ENCODE measurements at regions not wholly inside any gene's neighbourhood (a gene's known extent, or its start where the extent isn't known, plus 50 kb on each side); places are given as distances from the start of the nearest gene placed in this dataset.
"Not testable (repeated sequence)": the region's sequence is repeated elsewhere in the genome, so short reads cannot be mapped to it uniquely, and the experiment has no call there.

DNA sequence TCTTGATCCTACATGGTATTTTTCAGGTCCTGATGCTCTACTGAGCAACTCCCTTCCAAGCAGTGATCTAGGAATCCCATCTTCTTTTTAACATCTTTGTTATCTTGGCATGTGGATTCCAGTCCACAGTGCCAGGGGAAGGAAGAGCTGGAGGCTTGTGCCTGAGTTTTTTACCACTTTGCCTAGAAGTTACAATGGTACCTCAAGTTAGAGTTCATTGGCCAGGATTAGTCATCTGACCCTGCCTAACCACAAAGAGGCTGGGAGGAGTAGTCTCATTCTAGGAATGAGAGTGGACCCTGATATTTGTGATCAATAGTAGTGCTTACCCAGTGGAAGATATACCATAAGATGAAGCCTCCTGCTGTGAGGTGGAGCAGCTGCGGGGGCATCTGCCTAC, 109.3 kb downstream of the ADCYAP1 start:
- DNase-seq = no peak
- Mint-ChIP-seq H3K4me1 (ENCODE audit: low read depth) (no peaks in the 10 kb centered on the region), H3K4me3 (no peak overlapping the region), H3K27me3 (ENCODE audit: low read depth) (peaks cover 7% of the 10 kb centered on the region), H3K9me3 (no peaks in the 10 kb centered on the region), H3K36me3 (ENCODE audit: insufficient read depth) (no peaks in the 10 kb centered on the region)
- no peak for ATAC-seq

DNA sequence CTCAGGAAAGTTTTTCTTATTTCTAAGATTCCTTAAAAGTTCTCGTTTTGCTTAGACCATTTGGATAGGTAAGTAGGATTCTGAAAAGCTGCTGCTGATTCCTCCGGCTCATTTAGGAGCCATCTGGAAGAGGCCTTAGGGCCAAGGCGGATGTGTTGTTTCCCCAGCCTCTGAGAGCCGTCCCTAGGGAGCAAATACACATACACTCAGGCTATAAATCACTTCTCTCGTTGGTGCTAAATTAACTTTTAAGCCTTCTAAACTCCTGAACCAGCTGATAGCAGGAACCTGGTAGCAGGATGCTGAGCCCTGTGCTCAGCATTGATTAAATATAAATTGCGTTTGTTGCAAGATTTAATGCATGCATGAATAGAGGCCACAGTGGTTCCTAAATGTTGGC, 109.8 kb downstream of the ADCYAP1 start:
- no peak overlapping the region for H3K4me3 Mint-ChIP-seq
- no peaks in the 10 kb centered on the region for H3K36me3 Mint-ChIP-seq (ENCODE audit: insufficient read depth)
- DNase-seq = no peak
- no peaks in the 10 kb centered on the region for H3K9me3 Mint-ChIP-seq
- no peak for ATAC-seq
- no peaks in the 10 kb centered on the region for H3K4me1 Mint-ChIP-seq (ENCODE audit: low read depth)
- peaks cover 7% of the 10 kb centered on the region for H3K27me3 Mint-ChIP-seq (ENCODE audit: low read depth)

DNA sequence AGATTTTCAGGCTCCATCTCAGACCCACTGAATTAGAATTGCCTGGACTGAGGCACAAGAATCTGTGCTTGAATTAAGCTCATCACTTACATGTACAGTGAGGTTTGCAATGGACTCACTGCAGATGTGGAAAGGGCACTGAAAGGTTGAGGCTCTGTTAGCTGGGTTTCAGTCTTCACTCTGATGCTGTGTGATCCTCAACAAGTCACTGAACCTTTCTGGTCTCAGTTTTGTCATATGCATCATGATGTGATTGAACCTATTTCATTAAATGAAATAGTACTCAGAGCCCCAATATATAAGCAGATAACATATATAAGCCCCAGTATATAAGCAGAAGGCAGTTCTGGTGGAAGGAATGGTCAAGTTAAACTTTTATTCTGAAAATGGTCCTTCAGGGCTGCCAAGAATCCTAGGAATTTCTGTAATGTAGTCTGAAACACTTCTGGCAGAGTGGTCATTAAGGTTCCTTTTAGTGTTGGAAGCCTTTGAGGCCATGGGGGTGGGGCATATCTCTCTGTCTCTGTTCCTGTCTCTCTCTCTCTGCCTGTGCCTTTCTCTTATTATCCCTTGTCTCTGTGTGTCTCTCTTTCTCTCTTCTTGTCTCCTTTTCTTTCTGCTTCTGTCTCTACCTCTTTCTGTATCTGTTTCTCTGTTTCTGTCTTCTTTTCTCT, 110.4 kb downstream of the ADCYAP1 start:
- Mint-ChIP-seq H3K36me3 (ENCODE audit: insufficient read depth) (no peaks in the 10 kb centered on the region), H3K27me3 (ENCODE audit: low read depth) (peaks cover 7% of the 10 kb centered on the region), H3K4me3 (no peak overlapping the region), H3K9me3 (no peaks in the 10 kb centered on the region), H3K4me1 (ENCODE audit: low read depth) (no peaks in the 10 kb centered on the region)
- no peak for DNase-seq
- ATAC-seq = no peak

DNA sequence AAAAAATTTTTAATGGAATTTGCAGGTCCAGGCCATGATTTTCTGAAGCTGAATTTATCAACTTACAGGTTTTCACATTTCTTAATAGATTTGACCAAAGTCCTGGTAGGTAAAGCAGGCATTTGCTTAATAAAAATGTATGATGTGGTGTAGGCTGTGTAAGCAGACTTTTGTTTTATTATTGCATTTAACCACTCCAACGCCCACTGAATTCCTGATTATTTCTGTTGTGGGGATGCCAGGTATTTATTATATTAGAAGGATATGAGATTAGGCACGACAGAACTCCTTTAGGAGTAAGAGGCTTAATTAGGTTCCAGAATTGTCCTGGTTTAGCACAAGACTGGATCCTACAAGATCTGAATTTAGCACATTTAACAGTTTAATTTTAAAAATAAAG, 111.1 kb downstream of the ADCYAP1 start:
- Mint-ChIP-seq H3K4me3 (no peak overlapping the region), H3K9me3 (no peaks in the 10 kb centered on the region), H3K36me3 (ENCODE audit: insufficient read depth) (no peaks in the 10 kb centered on the region), H3K27me3 (ENCODE audit: low read depth) (peaks cover 7% of the 10 kb centered on the region), H3K4me1 (ENCODE audit: low read depth) (no peaks in the 10 kb centered on the region)
- ATAC-seq (no peak), DNase-seq (no peak)

DNA sequence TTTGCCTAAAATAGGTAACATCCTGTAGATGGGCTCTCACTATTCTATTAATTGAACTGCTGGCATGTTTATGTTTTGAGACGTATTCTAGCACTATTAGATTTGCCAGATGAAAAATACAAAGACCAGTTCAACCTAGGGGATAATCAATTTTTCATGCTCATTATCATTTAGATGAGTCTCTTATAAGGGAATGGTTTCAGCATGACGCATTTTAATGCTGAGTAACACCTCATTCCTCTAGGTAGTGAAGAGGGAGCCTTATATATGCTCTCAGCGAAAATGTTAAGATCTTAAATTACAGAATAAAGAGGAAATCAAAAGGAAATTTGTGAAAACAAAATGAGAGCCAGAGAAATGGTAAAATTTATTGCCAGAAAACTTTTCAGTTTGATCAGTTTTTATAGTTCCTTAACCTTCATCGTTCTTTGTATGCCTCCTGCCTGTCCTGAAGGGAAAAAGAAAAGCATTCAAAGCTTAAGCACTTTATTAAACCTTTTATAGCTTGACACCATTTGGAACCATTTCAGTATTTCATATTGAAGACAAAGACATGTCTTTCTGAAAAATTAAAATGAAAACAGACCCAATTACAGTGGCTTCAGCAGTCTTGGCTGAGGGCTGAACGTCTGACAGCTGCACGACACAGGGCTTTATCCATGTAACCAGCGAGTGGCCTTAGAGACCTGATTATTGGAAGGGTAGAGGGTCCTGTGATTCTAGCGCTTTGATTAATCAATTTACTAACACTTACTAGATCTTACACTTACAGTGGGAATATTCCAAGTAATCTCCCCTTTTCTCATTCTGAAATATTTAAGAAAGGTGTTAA, 112.8 kb downstream of the ADCYAP1 start:
- H3K36me3 Mint-ChIP-seq (ENCODE audit: insufficient read depth) = no peaks in the 10 kb centered on the region
- no peaks in the 10 kb centered on the region for H3K9me3 Mint-ChIP-seq
- no peak overlapping the region for H3K4me3 Mint-ChIP-seq
- H3K4me1 Mint-ChIP-seq (ENCODE audit: low read depth) = no peaks in the 10 kb centered on the region
- DNase-seq (no peak), ATAC-seq (no peak)
- peaks cover 7% of the 10 kb centered on the region for H3K27me3 Mint-ChIP-seq (ENCODE audit: low read depth)

DNA sequence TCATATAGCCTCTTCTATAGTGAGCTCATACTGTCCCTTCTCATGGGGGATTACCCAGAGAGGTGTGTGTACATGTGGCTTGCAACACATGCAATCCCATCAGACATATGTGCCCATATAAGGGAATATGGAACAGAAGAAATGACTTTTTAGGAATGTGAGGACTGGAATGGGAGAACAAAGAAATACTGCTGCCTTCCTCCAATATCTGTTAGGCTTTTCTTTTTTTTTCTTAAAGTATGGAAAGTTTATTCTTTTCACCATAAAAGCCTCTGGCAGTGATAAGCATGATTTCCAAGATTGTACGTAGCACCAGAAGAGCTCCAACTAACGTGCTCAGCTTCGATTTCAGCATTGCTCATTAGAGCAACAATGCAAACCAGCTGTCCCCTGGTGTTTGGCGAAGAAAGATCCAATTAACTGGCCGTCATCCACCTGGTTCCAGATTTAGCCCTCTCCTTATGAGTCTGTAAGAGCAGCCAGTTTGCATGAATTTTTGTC, 113.6 kb downstream of the ADCYAP1 start:
- H3K36me3 Mint-ChIP-seq (ENCODE audit: insufficient read depth) = no peaks in the 10 kb centered on the region
- no peak for DNase-seq
- no peaks in the 10 kb centered on the region for H3K4me1 Mint-ChIP-seq (ENCODE audit: low read depth)
- no peak for ATAC-seq
- no peak overlapping the region for H3K4me3 Mint-ChIP-seq
- no peaks in the 10 kb centered on the region for H3K9me3 Mint-ChIP-seq
- peaks cover 2% of the 10 kb centered on the region for H3K27me3 Mint-ChIP-seq (ENCODE audit: low read depth)

DNA sequence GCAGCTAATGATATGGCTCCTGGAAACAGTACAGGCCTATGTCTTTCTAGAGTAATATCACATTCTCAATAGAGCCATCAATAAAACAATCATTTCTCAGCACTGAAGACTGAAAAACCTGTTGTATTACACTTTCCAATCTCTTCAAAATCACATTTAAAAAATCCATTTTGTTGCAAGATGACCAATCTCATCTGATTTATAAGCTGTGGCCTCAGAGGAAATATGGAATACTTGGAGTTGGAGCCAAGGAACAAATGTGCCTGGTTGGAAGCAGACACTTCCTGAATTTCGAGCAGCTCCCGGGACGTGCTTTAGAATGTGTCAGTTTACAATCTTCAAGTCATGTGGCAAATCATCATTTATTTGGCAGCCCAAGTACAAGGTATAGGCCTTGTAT, 114.5 kb downstream of the ADCYAP1 start:
- no peaks in the 10 kb centered on the region for H3K4me1 Mint-ChIP-seq (ENCODE audit: low read depth)
- H3K9me3 Mint-ChIP-seq = no peaks in the 10 kb centered on the region
- ATAC-seq = no peak
- H3K36me3 Mint-ChIP-seq (ENCODE audit: insufficient read depth) = no peaks in the 10 kb centered on the region
- DNase-seq = no peak
- H3K27me3 Mint-ChIP-seq (ENCODE audit: low read depth) = peaks cover 2% of the 10 kb centered on the region
- no peak overlapping the region for H3K4me3 Mint-ChIP-seq

DNA sequence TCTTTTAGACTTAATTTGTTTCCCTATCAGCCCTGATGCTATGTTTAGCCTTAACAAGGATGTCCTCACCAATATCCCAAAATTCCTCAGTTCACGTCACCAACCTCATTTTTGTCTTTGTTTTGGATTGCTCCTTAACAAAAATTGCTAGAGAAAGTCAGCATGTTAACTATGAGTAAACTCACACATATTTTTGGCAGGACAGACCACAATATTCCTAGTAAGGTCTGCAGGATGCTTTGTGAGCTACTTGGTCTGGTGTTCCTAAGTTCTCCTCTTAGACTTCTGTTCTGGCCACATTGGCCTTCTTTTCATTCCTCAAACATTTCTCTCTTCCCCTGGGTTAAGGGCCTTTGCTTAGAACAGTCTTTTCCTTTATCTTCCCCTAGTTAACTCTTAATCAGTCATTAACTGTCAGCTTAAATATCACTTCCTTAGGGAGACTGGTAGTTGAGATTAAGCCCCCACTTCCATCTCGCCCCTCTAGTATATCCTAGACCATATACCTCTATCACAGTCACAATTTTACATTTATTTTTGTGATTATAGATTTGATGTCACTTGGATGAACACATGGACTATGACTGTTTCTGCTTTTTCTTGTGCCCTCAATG, 116.2 kb downstream of the ADCYAP1 start:
- ATAC-seq (no peak), DNase-seq (no peak)
- Mint-ChIP-seq H3K27me3 (ENCODE audit: low read depth) (peaks cover 2% of the 10 kb centered on the region), H3K4me3 (no peak overlapping the region), H3K36me3 (ENCODE audit: insufficient read depth) (no peaks in the 10 kb centered on the region), H3K4me1 (ENCODE audit: low read depth) (no peaks in the 10 kb centered on the region), H3K9me3 (no peaks in the 10 kb centered on the region)

DNA sequence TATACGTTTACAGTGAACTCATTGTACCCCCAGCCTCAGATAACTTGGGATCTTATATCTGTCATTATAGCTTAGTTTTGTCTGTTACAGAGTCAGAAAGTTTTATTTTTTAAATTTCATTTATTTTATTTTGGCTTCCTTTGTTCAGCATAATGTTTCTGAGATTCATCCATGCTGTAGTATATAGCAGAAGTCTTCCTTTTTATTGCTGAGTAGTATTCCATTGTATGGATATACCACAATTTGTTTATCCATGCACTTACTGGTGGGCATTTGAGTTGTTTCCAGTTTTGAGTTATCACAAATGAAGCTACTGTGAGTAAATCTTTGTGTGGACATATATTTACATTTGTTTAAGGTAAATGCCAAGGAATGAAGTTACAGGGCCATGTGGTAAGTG, 122.3 kb downstream of the ADCYAP1 start:
- no peak for DNase-seq
- peaks cover 9% of the 10 kb centered on the region for H3K9me3 Mint-ChIP-seq
- no peak for ATAC-seq
- H3K4me1 Mint-ChIP-seq (ENCODE audit: low read depth) = no peaks in the 10 kb centered on the region
- no peaks in the 10 kb centered on the region for H3K27me3 Mint-ChIP-seq (ENCODE audit: low read depth)
- H3K36me3 Mint-ChIP-seq (ENCODE audit: insufficient read depth) = no peaks in the 10 kb centered on the region
- H3K4me3 Mint-ChIP-seq = no peak overlapping the region

DNA sequence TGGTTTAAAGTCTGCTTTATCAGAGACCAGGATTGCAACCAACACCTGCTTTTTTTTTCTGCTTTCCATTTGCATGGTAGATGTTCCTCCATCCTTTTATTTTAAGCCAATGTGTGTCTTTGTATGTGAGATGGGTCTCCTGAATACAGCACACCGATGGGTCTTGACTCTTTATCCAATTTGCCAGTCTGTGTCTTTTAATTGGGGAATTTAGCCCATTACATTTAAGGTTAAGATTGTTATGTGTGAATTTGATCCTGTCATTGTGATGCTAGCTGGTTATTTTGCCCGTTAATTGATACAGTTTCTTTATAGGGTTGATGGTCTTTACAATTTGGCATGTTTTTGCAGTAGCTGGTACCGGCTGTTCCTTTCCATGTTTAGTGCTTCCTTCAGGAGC, 128.4 kb downstream of the ADCYAP1 start:
- not testable (repeated sequence) for H3K9me3 Mint-ChIP-seq; ATAC-seq; H3K27me3 Mint-ChIP-seq (ENCODE audit: low read depth); DNase-seq; H3K4me3 Mint-ChIP-seq; H3K36me3 Mint-ChIP-seq (ENCODE audit: insufficient read depth); H3K4me1 Mint-ChIP-seq (ENCODE audit: low read depth)

DNA sequence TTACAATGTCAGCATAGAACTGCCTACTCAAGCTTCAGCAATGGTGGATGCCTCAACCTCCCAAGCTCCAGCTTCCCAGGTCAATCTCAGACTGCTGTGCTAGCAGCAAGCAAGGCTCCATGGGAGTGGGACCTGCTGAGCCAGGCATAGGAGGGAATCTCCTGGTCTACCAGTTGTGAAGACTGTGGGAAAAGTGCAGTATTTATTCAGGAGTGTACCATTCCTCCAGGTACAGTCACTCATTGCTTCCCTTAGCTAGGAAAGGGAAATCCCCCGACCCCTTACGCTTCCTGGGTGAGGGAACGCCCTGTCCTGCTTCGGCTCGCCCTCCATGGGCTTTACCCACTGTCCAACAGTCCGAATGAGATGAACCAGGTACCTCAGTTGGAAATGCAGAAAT, 130.3 kb downstream of the ADCYAP1 start:
- Mint-ChIP-seq H3K4me3 (no peak overlapping the region), H3K9me3 (peaks cover 6% of the 10 kb centered on the region), H3K27me3 (ENCODE audit: low read depth) (peaks cover 5% of the 10 kb centered on the region), H3K4me1 (ENCODE audit: low read depth) (no peaks in the 10 kb centered on the region), H3K36me3 (ENCODE audit: insufficient read depth) (no peaks in the 10 kb centered on the region)
- ATAC-seq = no peak
- DNase-seq = no peak

DNA sequence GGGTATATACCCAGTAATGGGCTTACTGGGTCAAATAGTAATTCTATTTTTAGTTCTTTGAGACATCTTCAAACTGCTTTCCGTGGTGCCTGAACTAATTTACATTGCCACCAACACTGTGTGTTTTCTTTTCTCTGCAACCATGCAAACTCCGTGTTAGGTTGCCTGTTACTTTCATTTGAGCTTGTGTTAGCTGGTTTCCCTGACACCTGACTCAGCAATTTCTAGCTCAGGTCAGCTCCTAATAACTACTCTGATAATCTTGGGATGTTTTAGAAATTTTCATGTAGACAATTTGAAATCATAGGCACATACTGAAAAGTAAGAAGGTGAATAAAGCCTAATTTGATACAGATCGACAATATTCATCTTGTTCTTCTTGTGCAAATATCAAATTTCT, 132.3 kb downstream of the ADCYAP1 start:
- DNase-seq = no peak
- peaks cover 5% of the 10 kb centered on the region for H3K27me3 Mint-ChIP-seq (ENCODE audit: low read depth)

DNA sequence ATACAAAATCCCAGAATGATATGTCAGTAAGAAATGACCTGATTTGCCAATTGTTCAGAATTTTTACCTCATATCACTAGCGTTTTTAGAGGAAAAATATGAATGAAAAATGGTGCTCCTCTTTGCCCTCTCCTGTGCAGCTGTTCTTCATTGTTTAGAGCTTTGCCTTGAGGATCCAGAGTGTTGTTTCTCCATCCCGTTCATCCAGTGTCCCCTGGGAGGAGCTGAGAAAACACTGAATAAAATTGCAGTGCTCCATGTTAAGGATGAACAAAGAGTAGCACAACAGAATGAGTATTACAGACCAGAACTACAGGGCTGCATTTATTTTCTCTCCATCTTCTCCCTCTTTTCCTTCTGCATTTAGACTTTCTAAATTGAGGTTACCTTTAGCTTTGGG, 133.1 kb downstream of the ADCYAP1 start:
- Mint-ChIP-seq H3K9me3 (no peaks in the 10 kb centered on the region), H3K4me3 (no peak overlapping the region), H3K27me3 (ENCODE audit: low read depth) (peaks cover 5% of the 10 kb centered on the region), H3K4me1 (ENCODE audit: low read depth) (no peaks in the 10 kb centered on the region), H3K36me3 (ENCODE audit: insufficient read depth) (no peaks in the 10 kb centered on the region)
- no peak for DNase-seq
- no peak for ATAC-seq

More for the DNA sequence above, 132.3 kb downstream of the ADCYAP1 start:
- Mint-ChIP-seq H3K4me1 (ENCODE audit: low read depth) (no peaks in the 10 kb centered on the region), H3K4me3 (no peak overlapping the region), H3K9me3 (no peaks in the 10 kb centered on the region), H3K36me3 (ENCODE audit: insufficient read depth) (no peaks in the 10 kb centered on the region)
- no peak for ATAC-seq

DNA sequence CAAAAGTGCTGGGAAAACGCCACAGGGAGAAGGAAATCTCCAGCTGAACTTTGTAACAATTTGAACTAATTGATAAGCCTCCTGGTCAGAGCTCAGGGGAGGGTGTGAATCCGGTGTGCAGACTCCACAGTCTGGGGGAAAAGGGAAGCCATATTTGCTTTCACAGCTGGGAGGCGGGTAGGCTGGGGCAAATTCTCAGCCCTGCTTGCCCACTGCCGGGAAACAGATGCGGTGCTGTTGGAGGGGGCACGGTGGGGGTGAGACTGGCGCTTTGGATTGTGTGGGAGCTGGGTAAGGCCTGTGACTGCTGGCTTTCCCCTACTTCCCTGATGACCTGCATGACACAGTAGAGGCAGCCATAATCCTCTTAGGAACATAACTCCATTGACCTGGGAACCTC, 134.8 kb downstream of the ADCYAP1 start:
- H3K4me3 Mint-ChIP-seq = no peak overlapping the region
- H3K27me3 Mint-ChIP-seq (ENCODE audit: low read depth) = peaks cover 5% of the 10 kb centered on the region
- H3K4me1 Mint-ChIP-seq (ENCODE audit: low read depth) = no peaks in the 10 kb centered on the region
- no peaks in the 10 kb centered on the region for H3K36me3 Mint-ChIP-seq (ENCODE audit: insufficient read depth)
- ATAC-seq = no peak
- H3K9me3 Mint-ChIP-seq = no peaks in the 10 kb centered on the region
- DNase-seq = no peak

DNA sequence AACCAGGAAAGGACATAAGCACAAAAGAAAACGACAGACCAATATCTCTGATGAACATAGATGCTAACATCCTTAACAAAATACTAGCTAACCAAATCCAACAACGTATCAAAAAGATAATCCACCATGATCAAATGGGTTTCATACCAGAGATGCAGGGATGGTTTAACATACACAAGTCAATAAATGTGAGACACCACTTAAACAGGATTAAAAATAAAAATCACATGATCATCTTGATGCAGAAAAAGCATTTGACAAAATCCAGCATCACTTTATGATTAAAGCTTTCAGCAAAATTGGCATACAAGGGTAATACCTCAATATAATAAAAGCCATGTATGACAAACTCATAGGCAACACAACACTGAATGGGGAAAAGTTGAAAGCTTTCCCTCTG, 138.4 kb downstream of the ADCYAP1 start:
- not testable (repeated sequence) for H3K36me3 Mint-ChIP-seq (ENCODE audit: insufficient read depth); H3K27me3 Mint-ChIP-seq (ENCODE audit: low read depth); H3K4me1 Mint-ChIP-seq (ENCODE audit: low read depth); ATAC-seq; H3K4me3 Mint-ChIP-seq; DNase-seq; H3K9me3 Mint-ChIP-seq
